Spinal cord (tissue), 9 donors: ENCODE measurements at regions not wholly inside any gene's neighbourhood (a gene's known extent, or its start where the extent isn't known, plus 50 kb on each side); places are given as distances from the start of the nearest gene placed in this dataset.

Source experiments
- DNase-seq, 6 donors: peaks; one replicate each; pipeline versions ENCODE4 v3.0.0 to v3.0.0-alpha.2; 2013 to 2015; ENCODE audit warnings: low spot score in 6 of 6, low read depth in 4 of 6
- H3K27ac ChIP-seq: one replicate; pipeline ENCODE4 v1.5.1; 2013; ENCODE audit warnings: low read depth, low read length, control low read depth
- H3K27me3 ChIP-seq: one replicate; pipeline ENCODE4 v1.6.1; 2013; ENCODE audit warnings: low read length; ENCODE audit not compliant: control insufficient read depth, insufficient read depth
- H3K36me3 ChIP-seq: one replicate; pipeline ENCODE4 v1.6.1; 2013; ENCODE audit warnings: low read length; ENCODE audit not compliant: control insufficient read depth, insufficient read depth
- H3K4me1 ChIP-seq: one replicate; pipeline ENCODE4 v1.6.1; 2013; ENCODE audit warnings: low read length; ENCODE audit not compliant: control insufficient read depth, insufficient read depth
- H3K4me3 ChIP-seq: one replicate; pipeline ENCODE4 v1.5.1; 2013; ENCODE audit warnings: low read depth, low read length, control low read depth
- H3K9me3 ChIP-seq: one replicate; pipeline ENCODE4 v1.6.1; 2013; ENCODE audit warnings: low read length; ENCODE audit not compliant: control insufficient read depth, insufficient read depth
- WGBS: methylation state at CpG from one replicate; pipeline ENCODE4 v1.1.5; 2013; ENCODE audit warnings: missing lambda C conversion rate; ENCODE audit not compliant: insufficient coverage; 5-methylcytosine and 5-hydroxymethylcytosine counted together
- donor health status: healthy.

GRCh38 chr2:234671716-234672115 is 174.8 kb upstream of the ARL4C start:
- whole genome bisulfite sequencing, result 100% methylated on average over 2 of the region's 3 CpGs
- H3K4me1 ChIP-seq, result peaks cover 8% of the 10 kb centered on the region
- no peaks in the 10 kb centered on the region for H3K27me3 ChIP-seq
- DNase-seq, result no peak
- H3K9me3 ChIP-seq, result no peaks in the 10 kb centered on the region
- no peak overlapping the region for H3K4me3 ChIP-seq
- no peaks in the 10 kb centered on the region for H3K36me3 ChIP-seq
- H3K27ac ChIP-seq, result no peak overlapping the region

- Histone ChIP-seq H3K4me3 (no peak overlapping the region), H3K27ac (no peak overlapping the region), H3K4me1 (peaks cover 4% of the 10 kb centered on the region), H3K27me3 (no peaks in the 10 kb centered on the region), H3K9me3 (no peaks in the 10 kb centered on the region), H3K36me3 (no peaks in the 10 kb centered on the region)
- 80% methylated on average over 1 of the region's 3 CpGs for WGBS
- DNase-seq, result no peak
Measured at GRCh38 chr2:234671231-234671630, 174.3 kb upstream of the ARL4C start.

- Histone ChIP-seq H3K27me3 (no peaks in the 10 kb centered on the region), H3K9me3 (no peaks in the 10 kb centered on the region), H3K27ac (no peak overlapping the region), H3K36me3 (no peaks in the 10 kb centered on the region), H3K4me1 (peaks cover 4% of the 10 kb centered on the region), H3K4me3 (no peak overlapping the region)
- DNase-seq, result no peak
- WGBS, result 62% methylated on average over 6 of the region's 7 CpGs
Measured at GRCh38 chr2:234670806-234671205, 173.9 kb upstream of the ARL4C start.

- Histone ChIP-seq H3K36me3 (no peaks in the 10 kb centered on the region), H3K27ac (no peak overlapping the region)
- WGBS, result 88% methylated on average over 1 of the region's 3 CpGs
Measured at GRCh38 chr2:234670052-234670451, 173.2 kb upstream of the ARL4C start.

GRCh38 chr2:234669621-234670020 is 172.7 kb upstream of the ARL4C start:
- Histone ChIP-seq H3K4me3 (no peak overlapping the region), H3K27ac (no peak overlapping the region), H3K9me3 (no peaks in the 10 kb centered on the region), H3K36me3 (no peaks in the 10 kb centered on the region), H3K4me1 (peaks cover 4% of the 10 kb centered on the region), H3K27me3 (no peaks in the 10 kb centered on the region)
- 96% methylated on average over 2 of the region's 2 CpGs for WGBS
- DNase-seq, result no peak

More at GRCh38 chr2:234670052-234670451, 173.2 kb upstream of the ARL4C start:
- Histone ChIP-seq H3K4me1 (peaks cover 4% of the 10 kb centered on the region), H3K4me3 (no peak overlapping the region), H3K27me3 (no peaks in the 10 kb centered on the region), H3K9me3 (no peaks in the 10 kb centered on the region)
- DNase-seq, result peak in 1 of 6 donors; percentile 52

GRCh38 chr2:234669001-234669400 is 172.1 kb upstream of the ARL4C start:
- DNase-seq, result no peak
- Histone ChIP-seq H3K36me3 (no peaks in the 10 kb centered on the region), H3K27ac (no peak overlapping the region), H3K4me3 (no peak overlapping the region), H3K27me3 (no peaks in the 10 kb centered on the region), H3K9me3 (no peaks in the 10 kb centered on the region), H3K4me1 (peaks cover 4% of the 10 kb centered on the region)
- no CpG with 5 or more reads among the region's 2 CpGs for WGBS

- Histone ChIP-seq H3K36me3 (no peaks in the 10 kb centered on the region), H3K4me1 (peaks cover 4% of the 10 kb centered on the region), H3K9me3 (no peaks in the 10 kb centered on the region), H3K4me3 (no peak overlapping the region), H3K27ac (no peak overlapping the region), H3K27me3 (no peaks in the 10 kb centered on the region)
- DNase-seq, result peak in 1 of 6 donors; percentile 37
- no CpG with 5 or more reads among the region's 3 CpGs for WGBS
Measured at GRCh38 chr2:234666911-234667310, 170.0 kb upstream of the ARL4C start.

GRCh38 chr2:234665304-234665703 is 168.4 kb upstream of the ARL4C start:
- Histone ChIP-seq H3K27me3 (no peaks in the 10 kb centered on the region), H3K27ac (no peak overlapping the region), H3K36me3 (no peaks in the 10 kb centered on the region), H3K4me3 (no peak overlapping the region), H3K4me1 (no peaks in the 10 kb centered on the region), H3K9me3 (no peaks in the 10 kb centered on the region)
- no peak for DNase-seq
- 78% methylated on average over 1 of the region's 1 CpG for WGBS

- WGBS, result 0% methylated on average over 1 of the region's 2 CpGs
- no peaks in the 10 kb centered on the region for H3K4me1 ChIP-seq
- DNase-seq, result no peak
- no peaks in the 10 kb centered on the region for H3K36me3 ChIP-seq
- no peaks in the 10 kb centered on the region for H3K9me3 ChIP-seq
- no peak overlapping the region for H3K27ac ChIP-seq
- H3K27me3 ChIP-seq, result no peaks in the 10 kb centered on the region
- H3K4me3 ChIP-seq, result no peak overlapping the region
Measured at GRCh38 chr2:234661849-234662248, 165.0 kb upstream of the ARL4C start.

- no peaks in the 10 kb centered on the region for H3K27me3 ChIP-seq
- DNase-seq, result peak in 2 of 6 donors; percentile 72 to 87
- no peak overlapping the region for H3K27ac ChIP-seq
- H3K4me3 ChIP-seq, result no peak overlapping the region
- no peaks in the 10 kb centered on the region for H3K9me3 ChIP-seq
- no peaks in the 10 kb centered on the region for H3K36me3 ChIP-seq
- 35% methylated on average over 3 of the region's 3 CpGs for WGBS
- no peaks in the 10 kb centered on the region for H3K4me1 ChIP-seq
Measured at GRCh38 chr2:234661175-234661574, 164.3 kb upstream of the ARL4C start.
